Hepatocyte (in vitro differentiated cells): ENCODE measurements at regions not wholly inside any gene's neighbourhood (a gene's known extent, or its start where the extent isn't known, plus 50 kb on each side); places are given as distances from the start of the nearest gene placed in this dataset.
A peak's percentile ranks its signal among the peaks of the same experiment; 100 is the strongest.

Experiments
- DNase-seq: peaks from one replicate; pipeline ENCODE4 v3.0.0-alpha.2; 2016; ENCODE audit warnings: low spot score
- H2AFZ ChIP-seq: fragments of 200-600 bp; sonication (generic); 2 replicates; pipeline ENCODE4 v1.6.0; 2016; ENCODE audit warnings: antibody characterized with exemption, mild to moderate bottlenecking
- H3K27ac ChIP-seq: fragments of 200-600 bp; sonication (generic); 2 replicates; pipeline ENCODE4 v1.5.1; 2016; ENCODE audit warnings: mild to moderate bottlenecking
- H3K27me3 ChIP-seq: fragments of 200-600 bp; sonication (generic); 2 replicates; pipeline ENCODE4 v1.6.1; 2016
- H3K36me3 ChIP-seq: fragments of 200-600 bp; sonication (generic); replicated peaks from 2 replicates; pipeline ENCODE4 v1.5.1; 2016; ENCODE audit warnings: low read depth; ENCODE audit not compliant: insufficient read depth
- H3K4me1 ChIP-seq: fragments of 200-600 bp; sonication (generic); 2 replicates; pipeline ENCODE4 v1.5.1; 2016; ENCODE audit warnings: mild to moderate bottlenecking, moderate library complexity; ENCODE audit not compliant: insufficient read depth
- H3K4me2 ChIP-seq: fragments of 200-600 bp; sonication (generic); 2 replicates; pipeline ENCODE4 v1.6.0; 2016
- H3K4me3 ChIP-seq: fragments of 200-600 bp; sonication (generic); 2 replicates; pipeline ENCODE4 v1.5.1; 2016; ENCODE audit warnings: mild to moderate bottlenecking
- H3K79me2 ChIP-seq: fragments of 200-600 bp; sonication (generic); 2 replicates; pipeline ENCODE4 v1.6.0; 2017; ENCODE audit warnings: mild to moderate bottlenecking
- H3K9me2 ChIP-seq: fragments of 200-600 bp; sonication (generic); replicated peaks from 2 replicates; pipeline ENCODE4 v1.6.0; 2017; ENCODE audit warnings: mild to moderate bottlenecking; ENCODE audit not compliant: insufficient read depth
- H3K9me3 ChIP-seq: fragments of 200-600 bp; sonication (generic); 2 replicates; pipeline ENCODE4 v1.5.1; 2016; ENCODE audit warnings: low read depth, mild to moderate bottlenecking
- H4K20me1 ChIP-seq: fragments of 200-600 bp; sonication (generic); 2 replicates; pipeline ENCODE4 v1.6.0; 2016; ENCODE audit warnings: mild to moderate bottlenecking; ENCODE audit not compliant: insufficient read depth, poor library complexity, severe bottlenecking
- CTCF ChIP-seq: fragments of 200-600 bp; sonication (generic); IDR thresholded peaks from 2 replicates; pipeline ENCODE4 v1.5.1; 2016; ENCODE audit warnings: antibody characterized with exemption, mild to moderate bottlenecking; ENCODE audit not compliant: poor library complexity
- EZH2 ChIP-seq: fragments of 200-600 bp; sonication (generic); IDR thresholded peaks from 2 replicates; pipeline ENCODE4 v1.6.1; 2016; ENCODE audit warnings: antibody characterized with exemption, mild to moderate bottlenecking, borderline replicate concordance
- EZH2phosphoT487 ChIP-seq: fragments of 200-600 bp; sonication (generic); IDR thresholded peaks from one replicate; pipeline ENCODE4 v1.6.1; 2018; ENCODE audit warnings: antibody characterized with exemption, mild to moderate bottlenecking, low read depth, moderate library complexity; ENCODE audit not compliant: unreplicated experiment, severe bottlenecking
- WGBS: methylation state at CpG from one replicate; pipeline ENCODE4 v1.1.6; 2016; ENCODE audit warnings: low lambda C conversion rate; ENCODE audit errors: missing lambda C conversion rate; 5-methylcytosine and 5-hydroxymethylcytosine counted together

DNA sequence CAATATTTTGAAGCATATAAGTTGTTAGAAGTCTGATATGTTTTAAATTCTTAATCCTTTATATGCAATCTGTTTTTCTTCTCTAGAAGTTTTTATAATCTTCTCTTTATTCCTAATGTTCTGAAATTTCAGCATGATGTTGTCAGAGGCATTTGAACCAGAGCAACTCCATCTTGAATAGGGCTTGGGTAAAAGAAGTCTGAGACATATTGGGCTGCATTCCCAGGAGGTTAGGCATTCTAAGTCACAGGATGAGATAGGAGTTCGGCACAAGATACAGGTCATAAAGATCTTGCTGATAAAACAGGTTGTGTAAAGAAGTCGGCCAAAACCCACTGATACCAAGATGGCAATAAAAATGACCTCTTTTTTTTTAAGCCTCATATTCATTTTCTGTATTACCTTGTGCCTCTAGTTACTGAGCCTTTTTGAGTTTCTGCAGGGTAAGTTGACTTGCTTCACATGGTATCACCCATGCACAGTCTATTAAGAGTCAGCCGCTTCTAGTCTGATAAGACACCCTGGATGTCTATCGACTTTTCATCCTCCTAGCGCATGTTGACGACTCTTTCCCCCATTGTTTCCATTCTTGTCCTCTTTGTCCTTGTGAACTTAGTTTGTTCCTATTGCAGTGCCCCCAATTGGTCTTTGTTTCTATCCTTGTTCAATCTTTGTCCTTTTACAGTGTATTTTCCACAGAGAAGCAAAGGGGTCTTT is 80.8 kb upstream of the RNU6-1 start:
- H3K4me2 ChIP-seq, result no peak overlapping the region
- peak overlapping the region; percentile 64 for H3K27ac ChIP-seq
- WGBS, result 62% methylated on average over 6 of the region's 6 CpGs
- no peaks in the 10 kb centered on the region for H3K79me2 ChIP-seq
- H3K9me2 ChIP-seq, result no peaks in the 10 kb centered on the region
- H3K9me3 ChIP-seq, result no peaks in the 10 kb centered on the region
- H3K4me3 ChIP-seq, result no peak overlapping the region
- TF ChIP-seq EZH2, result no peak
- TF ChIP-seq EZH2phosphoT487, result no peak
- no peak for TF ChIP-seq CTCF
- no peaks in the 10 kb centered on the region for H4K20me1 ChIP-seq
- H3K36me3 ChIP-seq, result no peaks in the 10 kb centered on the region
- no peaks in the 10 kb centered on the region for H3K27me3 ChIP-seq
- H2AFZ ChIP-seq, result no peak overlapping the region
- peaks cover 38% of the 10 kb centered on the region for H3K4me1 ChIP-seq
- DNase-seq, result no peak

DNA sequence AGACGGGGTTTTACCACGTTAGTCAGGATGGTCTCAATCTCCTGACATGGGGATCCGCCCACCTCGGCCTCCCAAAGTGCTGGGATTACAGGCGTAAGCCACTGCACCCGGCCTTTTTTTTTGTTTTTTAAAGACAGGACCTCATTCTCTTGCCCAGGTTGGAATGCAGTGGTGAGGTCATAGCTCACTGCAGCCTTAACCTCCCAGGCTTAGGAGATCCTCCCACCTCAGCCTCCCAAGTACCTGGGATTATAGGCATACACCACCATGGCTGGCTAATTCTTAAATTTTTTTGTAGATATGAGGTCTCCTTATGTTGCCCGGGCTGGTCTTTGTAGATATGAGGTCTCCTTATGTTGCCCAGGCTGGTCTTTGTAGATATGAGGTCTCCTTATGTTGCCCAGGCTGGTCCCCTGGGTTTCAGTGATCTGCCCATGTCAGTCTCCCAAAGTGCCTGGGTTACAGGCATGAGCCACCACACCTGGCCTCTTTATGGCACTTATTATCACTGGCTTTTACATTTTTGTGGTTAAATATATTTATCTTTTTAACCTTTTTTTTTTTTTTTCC is 82.3 kb upstream of the RNU6-1 start:
- H3K4me1 ChIP-seq, result peaks cover 33% of the 10 kb centered on the region
- H3K4me3 ChIP-seq, result no peak overlapping the region
- no peaks in the 10 kb centered on the region for H4K20me1 ChIP-seq
- H3K36me3 ChIP-seq, result no peaks in the 10 kb centered on the region
- H3K79me2 ChIP-seq, result no peaks in the 10 kb centered on the region
- no peaks in the 10 kb centered on the region for H3K27me3 ChIP-seq
- no peaks in the 10 kb centered on the region for H3K9me2 ChIP-seq
- H3K27ac ChIP-seq, result peak overlapping the region; percentile 34
- no peak overlapping the region for H3K4me2 ChIP-seq
- no peaks in the 10 kb centered on the region for H3K9me3 ChIP-seq
- no peak for TF ChIP-seq EZH2phosphoT487
- TF ChIP-seq EZH2, result no peak
- no peak for TF ChIP-seq CTCF
- no peak for DNase-seq
- WGBS, result 98% methylated on average over 7 of the region's 7 CpGs
- H2AFZ ChIP-seq, result no peak overlapping the region

DNA sequence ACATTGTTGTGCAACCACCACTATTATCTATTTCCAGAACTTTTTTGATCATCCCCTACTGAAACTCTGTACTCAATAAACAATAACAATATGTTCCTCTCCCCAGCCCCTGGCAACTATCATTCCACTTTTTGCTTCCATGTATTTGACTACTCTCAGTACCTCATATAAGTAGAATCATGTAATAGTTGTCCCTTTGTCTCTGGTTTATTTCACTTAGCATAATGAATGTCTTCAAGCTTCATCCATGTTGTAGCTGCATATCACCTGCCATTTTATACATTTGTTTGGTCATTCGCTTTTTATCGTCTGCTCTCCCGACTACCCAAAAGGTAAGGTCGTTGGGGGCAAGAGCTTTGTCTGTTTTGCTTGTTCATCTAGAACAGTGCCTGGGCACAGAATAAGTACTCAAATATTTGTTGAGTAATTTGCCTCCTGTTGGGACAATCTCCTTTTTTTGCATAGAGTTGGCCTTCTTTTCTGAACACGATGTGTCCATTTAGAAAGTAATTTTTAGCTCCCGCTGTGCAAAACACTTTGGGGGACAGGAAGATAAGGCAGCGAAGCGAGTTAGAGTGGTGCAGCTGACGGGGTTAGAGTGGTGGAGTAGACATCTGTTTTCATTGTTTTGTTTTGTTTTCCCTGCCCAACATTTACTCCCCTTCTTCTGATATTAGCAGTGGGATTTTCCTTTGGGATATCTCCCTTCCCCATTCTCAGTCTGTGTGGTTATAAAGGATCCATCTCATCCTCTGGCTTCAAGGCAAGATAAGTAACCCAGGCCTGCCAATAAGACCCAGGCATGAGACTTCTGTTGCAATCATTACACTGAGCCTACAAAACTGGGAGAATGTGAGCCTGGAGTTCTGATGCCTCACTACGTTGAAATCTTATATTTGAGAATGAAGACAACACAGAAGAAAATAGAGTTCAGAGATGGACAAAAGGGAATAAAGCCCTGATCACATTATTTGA is 83.4 kb upstream of the RNU6-1 start:
- no peaks in the 10 kb centered on the region for H3K36me3 ChIP-seq
- no peaks in the 10 kb centered on the region for H4K20me1 ChIP-seq
- H3K4me1 ChIP-seq, result peaks cover 31% of the 10 kb centered on the region
- TF ChIP-seq EZH2phosphoT487, result no peak
- no peak for TF ChIP-seq CTCF
- no peak for TF ChIP-seq EZH2
- H3K79me2 ChIP-seq, result no peaks in the 10 kb centered on the region
- no peaks in the 10 kb centered on the region for H3K9me2 ChIP-seq
- DNase-seq, result no peak
- peak overlapping the region; percentile 45 for H3K27ac ChIP-seq
- no peak overlapping the region for H2AFZ ChIP-seq
- H3K27me3 ChIP-seq, result no peaks in the 10 kb centered on the region
- no peak overlapping the region for H3K4me2 ChIP-seq
- 74% methylated on average over 10 of the region's 10 CpGs for WGBS
- no peak overlapping the region for H3K4me3 ChIP-seq
- H3K9me3 ChIP-seq, result no peaks in the 10 kb centered on the region
